ENCODE measurements at regions not wholly inside any gene's neighbourhood (a gene's known extent, or its start where the extent isn't known, plus 50 kb on each side); places are given as distances from the start of the nearest gene placed in this dataset.

DNA sequence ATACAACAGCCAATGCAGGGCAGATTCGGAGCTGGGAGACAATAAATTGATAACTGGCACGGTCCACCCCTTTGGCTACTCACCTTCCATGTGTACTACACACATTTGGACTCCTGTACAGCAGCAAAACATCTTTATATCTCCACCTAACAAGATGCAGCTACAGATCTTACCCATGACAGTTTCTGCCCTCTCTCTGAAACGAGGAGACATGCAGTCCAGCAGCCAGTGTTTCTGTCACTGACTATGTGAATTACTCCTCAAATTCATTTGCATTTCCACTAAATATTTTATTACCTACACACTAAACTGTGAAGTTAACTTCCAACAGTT is 58.7 kb upstream of the BEGAIN start:
- TF ChIP-seq, protein P1, sequence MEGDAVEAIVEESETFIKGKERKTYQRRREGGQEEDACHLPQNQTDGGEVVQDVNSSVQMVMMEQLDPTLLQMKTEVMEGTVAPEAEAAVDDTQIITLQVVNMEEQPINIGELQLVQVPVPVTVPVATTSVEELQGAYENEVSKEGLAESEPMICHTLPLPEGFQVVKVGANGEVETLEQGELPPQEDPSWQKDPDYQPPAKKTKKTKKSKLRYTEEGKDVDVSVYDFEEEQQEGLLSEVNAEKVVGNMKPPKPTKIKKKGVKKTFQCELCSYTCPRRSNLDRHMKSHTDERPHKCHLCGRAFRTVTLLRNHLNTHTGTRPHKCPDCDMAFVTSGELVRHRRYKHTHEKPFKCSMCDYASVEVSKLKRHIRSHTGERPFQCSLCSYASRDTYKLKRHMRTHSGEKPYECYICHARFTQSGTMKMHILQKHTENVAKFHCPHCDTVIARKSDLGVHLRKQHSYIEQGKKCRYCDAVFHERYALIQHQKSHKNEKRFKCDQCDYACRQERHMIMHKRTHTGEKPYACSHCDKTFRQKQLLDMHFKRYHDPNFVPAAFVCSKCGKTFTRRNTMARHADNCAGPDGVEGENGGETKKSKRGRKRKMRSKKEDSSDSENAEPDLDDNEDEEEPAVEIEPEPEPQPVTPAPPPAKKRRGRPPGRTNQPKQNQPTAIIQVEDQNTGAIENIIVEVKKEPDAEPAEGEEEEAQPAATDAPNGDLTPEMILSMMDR (IDR thresholded peaks at IDR 0.05), result no peak
- TF ChIP-seq POLR2A (IDR thresholded peaks at IDR 0.05), result no peak

Data from tibial nerve (tissue), 3 donors.